ENCODE measurements at regions not wholly inside any gene's neighbourhood (a gene's known extent, or its start where the extent isn't known, plus 50 kb on each side); places are given as distances from the start of the nearest gene placed in this dataset.

DNA sequence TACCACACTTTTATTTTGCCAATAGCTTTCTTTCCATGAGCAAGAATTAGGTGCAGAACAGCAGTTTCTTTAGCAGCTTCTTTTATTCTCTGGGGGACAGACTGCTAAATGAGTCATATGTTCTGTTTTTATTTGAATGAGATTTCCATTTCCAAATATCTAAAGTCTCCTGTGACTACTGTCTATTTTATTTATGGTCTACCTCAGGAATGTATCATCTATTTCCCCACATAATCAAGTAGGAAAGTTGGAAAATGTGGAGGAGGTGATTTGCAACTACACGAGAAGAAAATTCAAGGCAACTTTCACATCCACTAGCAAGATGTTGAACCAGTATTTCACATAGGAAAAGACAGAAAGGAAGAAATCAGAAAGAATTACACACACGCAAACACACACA is 139.9 kb upstream of the MEX3C start:
- Histone ChIP-seq H3K9ac (ENCODE audit: extremely low read depth, insufficient read length, low read length) (no peak overlapping the region), H4K91ac (ENCODE audit: insufficient read length, low read depth, low read length) (no peak overlapping the region), H3K79me2 (ENCODE audit: insufficient read depth, low read length) (no peaks in the 10 kb centered on the region), H4K20me1 (ENCODE audit: control insufficient read depth, insufficient read depth, insufficient read length) (no peaks in the 10 kb centered on the region), H3K4me2 (ENCODE audit: insufficient read depth, insufficient read length, low read length) (no peak overlapping the region), H2AK5ac (ENCODE audit: insufficient read length, low read length) (no peak overlapping the region), H3T11ph (ENCODE audit: low read length) (no peak overlapping the region), H3K56ac (ENCODE audit: insufficient read length, low read depth, low read length) (no peak overlapping the region), H3K18ac (ENCODE audit: insufficient read length, low read depth, low read length) (no peak overlapping the region), H3K4ac (ENCODE audit: low read depth, low read length) (no peak overlapping the region), H3K9me3 (ENCODE audit: control insufficient read depth, low read depth, low read length) (no peaks in the 10 kb centered on the region), H3K27ac (ENCODE audit: insufficient read length, low read depth, low read length) (no peak overlapping the region), H3K14ac (ENCODE audit: insufficient read depth, low read length) (no peak overlapping the region), H3K23ac (ENCODE audit: insufficient read length, low read depth, low read length) (no peak overlapping the region), H2BK15ac (ENCODE audit: low read depth, low read length) (no peak overlapping the region), H2AFZ (ENCODE audit: low read length) (no peak overlapping the region), H3K4me1 (ENCODE audit: insufficient read depth, low read length) (no peaks in the 10 kb centered on the region), H3K27me3 (ENCODE audit: insufficient read depth, low read length) (no peaks in the 10 kb centered on the region), H2BK120ac (ENCODE audit: low read depth, low read length, poor library complexity, severe bottlenecking) (no peak overlapping the region), H3K79me1 (ENCODE audit: insufficient read depth, low read depth, low read length, poor library complexity, severe bottlenecking) (no peaks in the 10 kb centered on the region), H2BK12ac (ENCODE audit: insufficient read length, low read depth, low read length) (no peak overlapping the region), H4K5ac (ENCODE audit: insufficient read length, low read depth, low read length) (no peak overlapping the region), H4K8ac (replicated peaks; ENCODE audit: insufficient read length, low read depth, low read length) (no peak overlapping the region), H3K23me2 (ENCODE audit: insufficient read length, low read depth, low read length, poor library complexity, severe bottlenecking) (no peaks in the 10 kb centered on the region), H2BK5ac (ENCODE audit: insufficient read length, low read length) (no peak overlapping the region), H2BK20ac (ENCODE audit: low read depth, low read length, poor library complexity, severe bottlenecking) (no peak overlapping the region)
- no peak for DNase-seq
- TF ChIP-seq, protein P1, sequence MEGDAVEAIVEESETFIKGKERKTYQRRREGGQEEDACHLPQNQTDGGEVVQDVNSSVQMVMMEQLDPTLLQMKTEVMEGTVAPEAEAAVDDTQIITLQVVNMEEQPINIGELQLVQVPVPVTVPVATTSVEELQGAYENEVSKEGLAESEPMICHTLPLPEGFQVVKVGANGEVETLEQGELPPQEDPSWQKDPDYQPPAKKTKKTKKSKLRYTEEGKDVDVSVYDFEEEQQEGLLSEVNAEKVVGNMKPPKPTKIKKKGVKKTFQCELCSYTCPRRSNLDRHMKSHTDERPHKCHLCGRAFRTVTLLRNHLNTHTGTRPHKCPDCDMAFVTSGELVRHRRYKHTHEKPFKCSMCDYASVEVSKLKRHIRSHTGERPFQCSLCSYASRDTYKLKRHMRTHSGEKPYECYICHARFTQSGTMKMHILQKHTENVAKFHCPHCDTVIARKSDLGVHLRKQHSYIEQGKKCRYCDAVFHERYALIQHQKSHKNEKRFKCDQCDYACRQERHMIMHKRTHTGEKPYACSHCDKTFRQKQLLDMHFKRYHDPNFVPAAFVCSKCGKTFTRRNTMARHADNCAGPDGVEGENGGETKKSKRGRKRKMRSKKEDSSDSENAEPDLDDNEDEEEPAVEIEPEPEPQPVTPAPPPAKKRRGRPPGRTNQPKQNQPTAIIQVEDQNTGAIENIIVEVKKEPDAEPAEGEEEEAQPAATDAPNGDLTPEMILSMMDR (conservative IDR thresholded peaks at IDR 0.05): no peak
- no CpG with 5 or more reads among the region's 2 CpGs for WGBS (ENCODE audit: extremely low coverage, insufficient read length, low lambda C conversion rate)
- Mint-ChIP-seq H3K27ac (no peak overlapping the region), H3K27me3 (ENCODE audit: low read depth) (no peaks in the 10 kb centered on the region), H3K4me1 (no peaks in the 10 kb centered on the region), H3K36me3 (ENCODE audit: insufficient read depth in 1 of 3, low read depth in 3 of 3) (peaks cover 0 to 2% (median 0%) of the 10 kb centered on the region in 3 experiments; a peak in 1 of 7 replicates), H3K4me3 (no peak overlapping the region), H3K9me3 (no peaks in the 10 kb centered on the region)
